ENCODE measurements at regions not wholly inside any gene's neighbourhood (a gene's known extent, or its start where the extent isn't known, plus 50 kb on each side); places are given as distances from the start of the nearest gene placed in this dataset.
"Not testable (repeated sequence)": the region's sequence is repeated elsewhere in the genome, so short reads cannot be mapped to it uniquely, and the experiment has no call there.

DNA sequence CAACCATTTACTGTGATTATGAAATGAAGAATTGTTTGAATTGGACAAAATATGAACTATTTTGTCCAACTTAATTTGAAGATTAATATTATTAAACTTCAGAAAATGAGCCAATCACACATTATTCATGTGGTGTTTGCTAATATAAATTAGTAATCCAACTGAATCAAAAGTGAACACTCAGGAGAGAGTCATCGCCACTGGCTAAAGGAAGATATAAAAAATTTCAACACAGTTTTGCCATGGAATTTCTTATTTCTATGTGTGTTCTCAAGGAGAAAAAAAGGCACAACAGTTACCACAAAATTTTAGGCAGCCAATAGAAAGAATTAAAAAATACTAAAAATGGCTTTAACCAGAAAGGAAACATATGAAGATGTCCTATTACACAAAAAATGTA is 2683.8 kb downstream of the PCDH9 start:
- DNase-seq (ENCODE audit: low read depth) = no peak

DNA sequence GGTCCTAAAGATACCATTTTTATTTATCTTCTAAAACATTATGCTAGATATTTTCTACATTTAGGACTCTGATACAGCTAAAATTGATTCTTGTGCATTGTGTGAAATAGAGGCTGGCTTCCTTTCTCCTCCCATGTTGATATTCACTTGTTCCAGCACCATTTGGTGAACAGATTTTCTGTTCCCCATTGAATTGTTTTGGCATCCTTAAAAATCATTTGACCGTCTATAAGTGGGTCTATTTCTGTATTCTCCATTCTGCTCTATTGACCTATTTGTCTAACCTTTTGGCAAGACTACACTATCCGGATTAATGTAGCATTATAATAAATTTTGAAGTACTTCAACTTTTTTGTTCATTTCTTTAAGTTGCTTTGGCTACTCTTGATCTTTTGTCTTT is 2689.2 kb downstream of the PCDH9 start:
- DNase-seq (ENCODE audit: low read depth) = no peak

DNA sequence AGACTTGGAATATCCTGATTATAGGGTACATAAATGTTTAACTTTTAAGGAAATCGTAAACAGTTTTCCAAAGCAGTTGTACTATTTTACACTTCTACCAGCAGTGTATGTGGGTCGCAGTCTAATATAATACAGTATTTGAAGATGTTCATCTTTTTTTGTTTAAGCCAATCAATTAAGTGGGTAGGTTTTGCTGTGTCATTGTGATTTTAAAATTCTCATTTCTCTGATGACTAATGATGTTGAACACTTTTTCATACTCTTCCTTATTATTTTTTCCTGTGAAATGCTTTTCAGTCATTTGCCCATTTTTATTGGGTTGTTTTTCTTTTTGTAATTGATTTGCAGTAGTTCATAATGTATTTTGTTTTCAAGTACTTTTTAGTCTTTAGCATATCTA is 2689.7 kb downstream of the PCDH9 start:
- peak; percentile 36 for DNase-seq (ENCODE audit: low read depth)

DNA sequence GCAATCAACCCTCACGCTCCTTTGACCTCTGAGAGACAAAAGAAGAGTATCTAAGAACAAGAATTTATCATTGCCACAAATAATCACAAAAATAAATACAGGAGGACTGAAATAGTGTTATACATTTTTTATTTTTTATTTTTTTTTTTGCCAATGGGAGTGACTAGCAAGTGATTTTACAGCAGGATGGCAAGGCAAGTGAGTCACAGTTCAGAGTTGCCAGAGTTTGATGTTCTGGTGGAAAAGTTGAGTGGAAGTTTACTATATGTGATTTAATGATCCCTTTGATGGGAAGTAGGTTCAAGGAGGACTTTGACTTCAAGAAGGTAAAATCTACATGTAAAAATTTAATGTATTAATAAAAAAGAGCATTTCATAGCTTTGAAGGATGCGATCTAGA is 2691.4 kb downstream of the PCDH9 start:
- peak; percentile 27 for DNase-seq (ENCODE audit: low read depth)

DNA sequence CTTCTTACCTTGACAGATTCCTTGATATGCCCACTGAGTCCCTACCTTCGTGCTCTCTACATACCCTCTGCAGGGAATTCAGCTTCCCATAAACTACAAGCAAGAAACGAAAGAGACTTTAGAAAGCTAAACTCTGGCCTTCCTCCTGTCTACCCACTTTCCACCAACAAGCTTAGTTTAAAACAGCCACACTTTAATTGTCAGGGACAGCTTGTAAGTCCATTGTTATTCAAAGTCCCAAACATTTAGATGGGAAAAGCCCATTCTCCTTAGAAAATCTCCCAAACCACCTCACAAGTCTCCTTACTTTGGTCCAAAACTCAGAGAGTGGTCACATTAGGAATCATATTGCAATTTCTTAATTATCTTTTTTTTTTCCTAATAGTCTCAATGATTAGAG is 2695.8 kb downstream of the PCDH9 start:
- no peak for DNase-seq (ENCODE audit: low read depth)

DNA sequence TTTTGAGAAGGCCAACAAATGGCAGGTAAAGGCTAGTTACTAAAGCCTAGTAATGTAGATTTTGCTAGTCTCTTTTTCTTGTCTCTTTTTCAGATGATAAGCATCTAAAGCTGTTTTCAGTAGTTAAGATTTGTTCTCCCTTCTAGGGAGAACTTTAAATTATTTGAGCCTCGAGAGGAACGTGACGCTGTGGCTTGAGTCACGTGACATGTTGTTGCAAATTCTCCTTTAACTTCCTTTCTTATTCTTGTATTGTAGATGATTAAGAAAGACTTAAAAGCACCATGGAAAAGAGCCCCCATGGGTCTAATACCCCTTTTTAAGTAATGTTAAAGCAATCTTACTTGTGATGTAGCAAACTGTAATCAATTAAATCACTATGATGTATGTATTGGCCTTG is 2698.7 kb downstream of the PCDH9 start:
- no peak for DNase-seq (ENCODE audit: low read depth)

DNA sequence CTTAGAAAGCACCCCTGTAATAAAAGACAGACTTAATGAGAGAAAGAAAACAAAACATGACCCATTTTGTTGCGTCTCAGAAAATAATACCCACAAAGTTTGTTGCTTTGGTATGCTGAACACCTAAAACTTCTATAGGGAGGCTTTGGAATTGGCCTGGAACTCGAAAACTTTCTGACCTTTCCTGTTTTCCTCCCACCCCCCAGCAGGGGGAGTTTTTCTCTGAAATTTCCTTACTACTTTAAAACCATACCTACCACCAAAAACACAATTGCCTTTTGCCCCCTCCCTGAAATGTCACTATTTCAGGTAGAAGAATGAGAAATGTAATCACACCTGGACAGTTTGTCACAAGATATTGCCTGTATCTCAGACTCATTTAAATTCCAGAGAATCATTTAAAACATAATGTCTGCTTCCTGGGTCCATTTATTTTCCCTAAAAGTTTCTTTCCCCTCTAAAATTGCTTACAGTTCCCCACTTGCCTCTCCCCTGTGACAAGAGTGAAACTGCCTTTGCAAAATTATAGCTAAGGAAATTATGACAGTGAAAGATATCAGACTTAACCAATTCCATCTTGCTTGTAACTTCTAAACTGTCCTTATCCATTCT is 2700.2 kb downstream of the PCDH9 start:
- DNase-seq (ENCODE audit: low read depth) = peak; percentile 9

DNA sequence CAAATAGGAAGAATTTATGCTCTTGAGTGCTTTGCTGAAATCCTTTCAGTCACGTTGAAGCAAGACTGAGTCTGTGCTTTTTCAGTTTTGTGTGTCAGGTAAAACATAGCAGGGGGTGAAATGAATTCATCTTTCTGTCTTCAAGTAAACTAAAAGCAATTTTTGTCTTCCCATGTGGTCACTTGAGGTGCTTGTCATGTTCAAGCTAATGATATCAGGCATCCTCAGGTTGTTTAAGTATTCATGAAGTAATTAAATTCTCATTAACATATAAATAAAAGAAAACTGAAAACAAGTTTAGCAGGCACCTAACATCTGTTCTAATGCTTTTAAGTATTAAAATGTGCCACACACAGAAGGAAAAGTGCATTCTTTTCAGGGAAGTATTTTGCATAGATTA is 2701.3 kb downstream of the PCDH9 start:
- DNase-seq (ENCODE audit: low read depth) = no peak

DNA sequence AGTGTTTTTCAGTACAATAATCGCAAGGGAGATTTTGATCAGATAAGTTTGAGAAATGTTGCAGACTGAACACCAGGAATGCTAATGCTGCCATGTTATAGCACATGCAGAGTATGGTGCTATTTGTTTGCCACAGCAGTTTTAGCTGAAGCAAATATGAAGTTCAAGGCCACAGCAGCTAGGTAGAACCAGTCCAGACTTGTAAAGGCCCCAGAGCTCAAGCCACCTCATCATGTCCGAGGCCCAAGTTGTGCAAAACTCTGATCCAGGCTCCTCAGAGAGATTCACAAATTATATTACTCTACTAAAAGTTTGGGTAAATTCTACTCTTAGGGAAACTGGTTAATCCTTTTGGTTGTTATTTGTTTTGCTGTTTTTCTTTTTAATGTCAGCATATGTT is 2702.6 kb downstream of the PCDH9 start:
- no peak for DNase-seq (ENCODE audit: low read depth)

DNA sequence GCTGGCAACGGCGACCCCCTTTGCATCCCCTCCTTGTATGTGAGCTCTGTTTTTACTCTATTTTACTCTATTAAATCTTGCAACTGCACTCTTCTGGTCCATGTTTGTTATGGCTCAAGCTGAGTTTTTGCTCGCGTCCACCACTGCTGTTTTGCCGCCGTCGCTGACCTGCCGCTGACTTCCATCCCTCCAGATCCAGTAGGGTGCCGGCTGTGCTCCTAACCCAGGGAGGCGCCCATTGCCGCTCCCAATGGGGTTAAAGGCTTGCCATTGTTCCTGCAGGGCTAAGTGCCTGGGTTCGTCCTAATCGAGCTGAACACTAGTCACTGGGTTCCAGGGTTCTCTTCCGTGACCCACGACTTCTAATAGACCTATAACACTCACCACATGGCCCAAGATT is 2704.4 kb downstream of the PCDH9 start:
- no peak for DNase-seq (ENCODE audit: low read depth)

DNA sequence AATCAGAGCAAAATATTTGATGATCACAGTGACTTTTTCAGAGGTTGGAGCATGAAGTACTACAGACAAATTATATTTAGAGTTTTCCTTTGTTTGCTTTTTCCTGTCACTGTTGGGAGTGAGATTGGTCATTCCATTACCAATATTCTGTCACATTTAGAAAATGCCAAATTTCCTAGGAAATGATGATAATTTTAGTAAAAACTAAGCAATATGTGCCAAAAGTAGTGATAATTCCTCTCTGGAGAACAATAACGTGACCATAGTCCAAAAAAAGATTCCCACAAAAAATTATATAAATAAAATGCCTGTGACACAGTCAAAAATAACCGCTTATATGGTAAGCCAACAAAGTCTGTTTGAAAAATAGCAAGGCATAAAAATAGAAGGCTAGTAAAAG is 2719.4 kb downstream of the PCDH9 start:
- DNase-seq (ENCODE audit: low read depth) = no peak

DNA sequence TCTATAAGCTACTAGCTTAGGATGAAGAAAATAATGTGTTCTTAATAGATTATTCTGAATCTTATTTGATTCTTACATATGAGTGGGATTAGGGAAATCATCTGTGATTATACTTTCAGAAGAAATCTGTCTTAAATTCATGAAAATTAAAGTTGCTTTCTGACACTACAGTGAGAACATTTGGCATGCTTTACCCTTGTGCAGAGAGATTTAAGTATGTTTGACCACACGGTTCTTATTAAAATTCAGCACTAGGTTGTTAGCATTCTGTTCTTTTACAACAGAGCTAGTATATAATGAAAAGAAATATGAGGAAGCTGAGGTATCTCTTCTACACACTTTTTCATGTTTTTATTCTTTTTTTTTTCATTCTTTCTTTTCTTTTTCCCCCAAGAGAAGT is 2723.9 kb downstream of the PCDH9 start:
- DNase-seq (ENCODE audit: low read depth) = no peak

DNA sequence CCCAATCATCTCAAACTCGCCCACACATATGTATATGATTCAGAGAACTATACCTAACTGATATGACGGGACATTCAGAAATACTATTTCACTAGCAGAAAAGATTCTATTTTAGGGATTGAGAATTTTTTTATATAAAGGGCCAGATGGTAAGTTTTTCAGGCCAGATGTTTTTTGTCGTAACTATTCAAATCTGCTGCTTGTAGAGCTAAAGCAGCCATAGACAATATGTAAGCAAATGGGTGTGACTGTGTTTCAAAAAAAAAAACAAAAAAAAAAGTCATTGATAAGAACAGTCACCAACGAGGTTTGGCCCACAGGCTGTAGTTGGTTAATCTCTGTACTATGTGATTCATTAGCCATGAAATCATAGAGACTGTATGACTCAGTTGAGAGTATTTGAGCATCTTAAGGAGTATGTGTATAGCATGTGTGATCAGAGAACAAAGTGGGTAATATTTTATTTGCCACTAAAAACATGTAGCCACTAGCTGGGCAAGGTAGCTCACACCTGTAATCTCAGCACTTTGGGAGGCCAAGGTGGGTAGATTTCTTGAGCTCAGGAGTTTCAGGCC is 2724.7 kb downstream of the PCDH9 start:
- DNase-seq (ENCODE audit: low read depth) = peak; percentile 72

DNA sequence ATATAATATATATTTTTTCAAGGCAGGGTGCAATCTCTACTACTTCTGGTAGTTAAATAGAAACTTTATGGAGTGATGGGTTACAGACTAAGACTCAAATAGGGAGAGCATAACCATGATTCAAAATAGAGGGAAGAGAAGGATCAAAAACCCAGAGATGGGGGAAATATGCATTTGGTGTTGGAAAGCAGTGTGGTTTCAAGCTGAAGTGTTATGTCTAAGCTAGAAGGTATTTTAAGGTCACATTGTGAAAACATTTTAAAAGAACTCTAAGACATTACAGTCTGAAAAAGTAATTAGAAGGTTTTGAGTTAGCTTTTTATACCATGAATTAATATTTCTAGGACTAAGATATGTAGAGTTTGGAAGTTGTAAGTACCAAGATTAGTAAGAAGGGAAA is 2741.4 kb downstream of the PCDH9 start:
- peak; percentile 31 for DNase-seq (ENCODE audit: low read depth)

DNA sequence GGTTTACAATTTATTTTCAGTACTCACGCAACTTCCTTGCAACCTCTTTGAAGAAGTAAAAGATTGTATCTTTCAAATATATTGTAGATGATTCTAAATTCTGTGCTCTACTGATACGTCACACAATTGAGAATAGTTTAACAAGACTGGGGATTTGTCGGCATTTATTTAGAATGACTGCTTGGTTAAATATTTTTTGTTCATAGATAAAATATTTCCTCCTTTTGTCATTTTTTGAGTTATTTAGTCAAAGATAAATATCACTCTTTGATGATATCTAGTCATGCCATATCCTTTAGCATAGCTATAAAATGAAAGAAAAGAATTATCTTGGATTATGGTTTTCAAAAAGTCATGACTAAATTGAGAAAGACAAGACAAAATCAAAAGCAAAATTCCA is 2747.8 kb downstream of the PCDH9 start:
- peak; percentile 7 for DNase-seq (ENCODE audit: low read depth)

DNA sequence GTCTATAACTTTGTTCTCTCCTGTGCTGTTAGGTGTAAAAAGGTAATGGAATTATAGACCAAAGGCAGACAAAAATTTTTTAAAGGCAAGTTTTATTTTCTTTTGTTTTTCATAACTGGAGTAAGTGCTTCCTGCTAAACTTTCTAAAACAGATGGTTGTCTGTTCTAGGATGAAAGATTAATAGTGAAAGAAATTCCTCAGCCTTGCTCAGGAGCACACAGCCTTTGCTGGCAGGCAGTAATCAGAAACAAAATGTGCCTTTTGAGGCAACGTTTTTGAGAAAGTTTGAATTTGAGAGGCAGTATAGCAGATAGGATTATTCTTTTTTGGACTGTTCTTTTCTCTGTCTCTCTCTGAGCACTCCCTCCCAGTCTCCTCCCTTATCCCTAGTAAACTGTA is 2749.5 kb downstream of the PCDH9 start:
- no peak for DNase-seq (ENCODE audit: low read depth)

DNA sequence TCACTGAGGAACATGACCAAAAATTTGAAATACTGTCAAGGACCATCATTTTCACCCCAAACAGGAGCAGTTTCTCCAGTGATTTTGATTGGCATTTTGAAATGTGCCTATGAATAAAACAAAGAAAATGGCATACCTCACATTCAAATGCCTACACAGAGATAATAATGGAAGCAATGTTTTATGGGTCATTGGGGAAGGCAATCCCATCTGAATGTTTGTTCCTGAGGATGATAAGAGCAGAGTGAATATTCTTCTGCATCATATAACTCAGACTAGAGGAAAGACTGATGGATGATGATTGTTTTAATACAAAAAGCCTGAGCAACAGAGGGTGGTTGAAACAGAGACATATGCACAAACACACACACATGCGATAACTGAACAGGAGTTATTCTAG is 2749.9 kb downstream of the PCDH9 start:
- DNase-seq (ENCODE audit: low read depth) = no peak

DNA sequence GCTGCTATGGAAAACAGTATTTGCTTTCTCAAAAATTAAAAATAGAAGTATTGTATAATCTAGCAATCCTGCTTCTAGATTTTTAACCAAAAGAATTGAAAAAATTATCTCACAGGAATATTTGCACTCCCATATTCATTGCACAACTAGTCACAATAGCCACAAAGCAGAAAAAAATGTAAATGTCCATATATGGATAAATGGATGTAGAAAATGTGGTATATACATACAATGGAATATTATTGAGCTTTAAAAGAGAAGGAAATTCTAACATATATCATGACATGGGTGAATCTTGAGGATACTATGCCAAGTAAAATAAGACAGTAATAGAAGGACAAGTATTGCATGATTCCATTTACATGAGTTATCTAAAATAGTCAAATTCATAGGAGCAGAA is 2753.0 kb downstream of the PCDH9 start:
- no peak for DNase-seq (ENCODE audit: low read depth)

DNA sequence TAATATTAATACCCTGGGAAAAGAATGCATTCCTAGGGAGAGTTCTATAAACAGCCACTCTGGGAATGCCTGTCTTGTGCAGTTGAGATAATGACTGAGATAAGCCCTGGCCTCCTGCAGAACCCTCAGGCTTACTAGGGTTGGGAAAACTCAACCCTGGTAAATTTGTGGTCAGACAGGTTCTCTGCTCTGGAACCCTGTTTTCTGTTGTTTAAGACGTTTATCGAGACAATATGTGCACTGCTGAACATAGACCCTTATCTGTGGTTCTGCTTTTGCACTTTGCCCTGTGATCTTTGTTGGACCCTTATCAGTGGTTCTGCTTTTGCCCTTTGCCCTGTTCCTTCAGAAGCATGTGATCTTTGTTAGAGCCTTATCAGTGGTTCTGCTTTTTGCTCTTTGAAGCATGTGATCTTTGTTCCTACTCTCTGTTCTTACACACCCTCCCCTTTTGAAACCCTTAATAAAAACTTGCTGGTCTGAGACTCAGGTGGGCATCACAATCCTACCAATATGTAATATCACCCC is 2754.0 kb downstream of the PCDH9 start:
- DNase-seq (ENCODE audit: low read depth) = not testable (repeated sequence)

DNA sequence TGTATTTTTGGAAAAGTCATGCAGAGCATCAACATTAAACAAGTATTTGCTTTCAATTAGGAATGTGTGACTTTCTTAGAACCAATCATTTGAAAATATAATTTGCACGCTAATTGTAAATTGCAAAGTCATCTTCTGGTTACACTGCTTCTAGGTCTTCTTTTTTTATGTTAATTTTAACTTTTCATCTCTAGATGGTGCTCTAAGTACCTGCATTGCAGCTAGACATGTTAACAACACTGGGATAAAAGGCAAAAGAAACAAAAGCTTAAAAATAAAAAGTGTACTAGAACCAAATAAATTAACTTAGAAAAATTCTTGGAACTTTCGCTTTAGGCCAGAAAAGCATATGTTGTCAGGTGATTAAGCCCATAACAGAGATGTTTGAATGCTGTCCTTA is 2758.2 kb downstream of the PCDH9 start:
- DNase-seq (ENCODE audit: low read depth) = peak; percentile 67

DNA sequence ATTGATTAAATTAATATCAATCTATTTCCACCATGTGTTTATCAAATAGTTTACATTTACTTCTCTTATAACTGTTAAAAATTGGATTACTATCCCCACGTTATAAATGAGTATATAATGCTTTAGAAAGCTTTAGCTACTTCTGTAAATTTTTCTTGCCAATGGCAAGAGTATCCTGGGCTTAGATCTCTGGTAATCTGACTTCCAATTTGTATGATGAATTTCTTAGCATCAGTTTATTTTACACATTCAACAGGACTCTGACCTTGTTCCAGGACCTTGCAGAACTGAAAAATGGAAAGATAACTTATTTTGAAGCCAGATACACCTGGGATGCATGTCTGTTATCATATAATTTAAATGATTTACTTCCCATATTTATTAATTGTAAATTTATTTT is 2759.4 kb downstream of the PCDH9 start:
- no peak for DNase-seq (ENCODE audit: low read depth)

DNA sequence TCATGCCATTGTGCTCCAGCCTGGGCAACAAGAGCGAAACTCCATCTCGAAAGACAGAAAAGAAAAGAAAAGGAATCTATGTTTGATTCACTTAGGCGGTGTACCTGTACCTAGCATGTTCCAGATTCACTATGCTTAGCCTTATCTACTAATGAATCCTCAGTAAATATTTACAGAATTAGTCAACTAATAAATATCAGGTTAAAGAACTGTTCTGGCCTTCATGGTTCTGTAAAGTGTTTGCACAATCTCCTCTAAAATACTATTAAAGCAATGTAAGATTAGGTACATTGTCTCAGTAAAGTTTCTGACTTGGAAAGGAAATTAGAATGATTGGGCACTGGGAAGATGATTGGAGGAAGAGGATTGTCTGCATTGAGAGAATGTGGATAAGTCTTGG is 2770.4 kb downstream of the PCDH9 start:
- DNase-seq (ENCODE audit: low read depth) = no peak

DNA sequence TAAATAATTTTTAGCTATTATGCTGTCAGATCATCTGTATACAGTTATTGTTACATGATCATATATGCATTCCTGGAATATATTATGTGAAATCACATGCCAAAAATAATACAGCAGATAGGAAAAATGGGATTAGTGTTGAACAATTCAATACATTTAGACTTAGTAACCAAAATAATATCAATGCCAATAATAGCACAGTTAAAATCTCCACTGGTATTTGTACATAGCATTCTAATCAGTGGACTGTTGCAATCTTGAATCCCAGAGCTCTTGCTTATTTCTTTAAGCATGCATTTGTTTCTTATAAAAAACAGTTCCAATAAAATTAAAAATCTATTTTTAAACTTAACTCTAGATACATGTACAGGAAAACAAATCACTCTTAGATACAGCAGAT is 2772.2 kb downstream of the PCDH9 start:
- DNase-seq (ENCODE audit: low read depth) = peak; percentile 80

DNA sequence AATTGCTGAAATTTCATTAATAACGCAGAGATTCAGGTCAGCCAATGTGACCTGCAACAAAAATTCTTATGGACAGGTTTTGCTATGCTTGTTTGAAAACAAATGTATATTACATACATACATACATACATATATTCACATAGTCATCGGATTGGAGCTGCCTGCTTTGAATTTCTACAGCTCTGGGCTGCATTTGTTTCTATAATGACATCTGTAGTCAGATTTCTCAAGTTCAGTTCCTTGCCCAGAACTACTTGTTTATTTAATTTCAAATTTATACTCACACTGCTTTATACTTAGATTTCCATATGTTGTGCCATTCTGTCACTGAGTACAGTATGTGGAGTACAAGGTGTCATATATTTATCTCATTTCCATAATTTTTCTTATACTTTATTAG is 2775.0 kb downstream of the PCDH9 start:
- no peak for DNase-seq (ENCODE audit: low read depth)

Data from iris pigment epithelial cell (primary cell).